Hepatocyte (in vitro differentiated cells): ENCODE measurements at regions not wholly inside any gene's neighbourhood (a gene's known extent, or its start where the extent isn't known, plus 50 kb on each side); places are given as distances from the start of the nearest gene placed in this dataset.

ENCODE experiments used
- DNase-seq: peaks from one replicate; pipeline ENCODE4 v3.0.0-alpha.2; 2016; ENCODE audit warnings: low spot score
- H2AFZ ChIP-seq: fragments of 200-600 bp; sonication (generic); 2 replicates; pipeline ENCODE4 v1.6.0; 2016; ENCODE audit warnings: antibody characterized with exemption, mild to moderate bottlenecking
- H3K27ac ChIP-seq: fragments of 200-600 bp; sonication (generic); 2 replicates; pipeline ENCODE4 v1.5.1; 2016; ENCODE audit warnings: mild to moderate bottlenecking
- H3K27me3 ChIP-seq: fragments of 200-600 bp; sonication (generic); 2 replicates; pipeline ENCODE4 v1.6.1; 2016
- H3K36me3 ChIP-seq: fragments of 200-600 bp; sonication (generic); replicated peaks from 2 replicates; pipeline ENCODE4 v1.5.1; 2016; ENCODE audit warnings: low read depth; ENCODE audit not compliant: insufficient read depth
- H3K4me1 ChIP-seq: fragments of 200-600 bp; sonication (generic); 2 replicates; pipeline ENCODE4 v1.5.1; 2016; ENCODE audit warnings: mild to moderate bottlenecking, moderate library complexity; ENCODE audit not compliant: insufficient read depth
- H3K4me2 ChIP-seq: fragments of 200-600 bp; sonication (generic); 2 replicates; pipeline ENCODE4 v1.6.0; 2016
- H3K4me3 ChIP-seq: fragments of 200-600 bp; sonication (generic); 2 replicates; pipeline ENCODE4 v1.5.1; 2016; ENCODE audit warnings: mild to moderate bottlenecking
- H3K79me2 ChIP-seq: fragments of 200-600 bp; sonication (generic); 2 replicates; pipeline ENCODE4 v1.6.0; 2017; ENCODE audit warnings: mild to moderate bottlenecking
- H3K9me2 ChIP-seq: fragments of 200-600 bp; sonication (generic); replicated peaks from 2 replicates; pipeline ENCODE4 v1.6.0; 2017; ENCODE audit warnings: mild to moderate bottlenecking; ENCODE audit not compliant: insufficient read depth
- H3K9me3 ChIP-seq: fragments of 200-600 bp; sonication (generic); 2 replicates; pipeline ENCODE4 v1.5.1; 2016; ENCODE audit warnings: low read depth, mild to moderate bottlenecking
- H4K20me1 ChIP-seq: fragments of 200-600 bp; sonication (generic); 2 replicates; pipeline ENCODE4 v1.6.0; 2016; ENCODE audit warnings: mild to moderate bottlenecking; ENCODE audit not compliant: insufficient read depth, poor library complexity, severe bottlenecking
- CTCF ChIP-seq: fragments of 200-600 bp; sonication (generic); IDR thresholded peaks from 2 replicates; pipeline ENCODE4 v1.5.1; 2016; ENCODE audit warnings: antibody characterized with exemption, mild to moderate bottlenecking; ENCODE audit not compliant: poor library complexity
- EZH2 ChIP-seq: fragments of 200-600 bp; sonication (generic); IDR thresholded peaks from 2 replicates; pipeline ENCODE4 v1.6.1; 2016; ENCODE audit warnings: antibody characterized with exemption, mild to moderate bottlenecking, borderline replicate concordance
- EZH2phosphoT487 ChIP-seq: fragments of 200-600 bp; sonication (generic); IDR thresholded peaks from one replicate; pipeline ENCODE4 v1.6.1; 2018; ENCODE audit warnings: antibody characterized with exemption, mild to moderate bottlenecking, low read depth, moderate library complexity; ENCODE audit not compliant: unreplicated experiment, severe bottlenecking
- WGBS: methylation state at CpG from one replicate; pipeline ENCODE4 v1.1.6; 2016; ENCODE audit warnings: low lambda C conversion rate; ENCODE audit errors: missing lambda C conversion rate; 5-methylcytosine and 5-hydroxymethylcytosine counted together

GRCh38 chr10:23523251-23523650 lies 84.4 kb downstream of the OTUD1 start:
- no peaks in the 10 kb centered on the region for H3K9me3 ChIP-seq
- no peak overlapping the region for H3K4me2 ChIP-seq
- H3K4me1 ChIP-seq = no peaks in the 10 kb centered on the region
- no peak overlapping the region for H3K4me3 ChIP-seq
- H4K20me1 ChIP-seq = no peaks in the 10 kb centered on the region
- WGBS = 65% methylated on average over 4 of the region's 4 CpGs
- DNase-seq = no peak
- TF ChIP-seq EZH2 (no peak), CTCF (no peak), EZH2phosphoT487 (no peak)
- H3K79me2 ChIP-seq = no peaks in the 10 kb centered on the region
- H2AFZ ChIP-seq = no peak overlapping the region
- H3K9me2 ChIP-seq = no peaks in the 10 kb centered on the region
- H3K27ac ChIP-seq = no peak overlapping the region
- no peaks in the 10 kb centered on the region for H3K36me3 ChIP-seq
- peaks cover 10% of the 10 kb centered on the region for H3K27me3 ChIP-seq

- TF ChIP-seq EZH2phosphoT487 (no peak), CTCF (peak; percentile 28)
- H3K27ac ChIP-seq = no peak overlapping the region
- H4K20me1 ChIP-seq = no peaks in the 10 kb centered on the region
- H3K36me3 ChIP-seq = no peaks in the 10 kb centered on the region
- no peaks in the 10 kb centered on the region for H3K9me3 ChIP-seq
- no peak overlapping the region for H3K4me3 ChIP-seq
- H3K4me2 ChIP-seq = no peak overlapping the region
- no peaks in the 10 kb centered on the region for H3K9me2 ChIP-seq
- no peak overlapping the region for H2AFZ ChIP-seq
- H3K4me1 ChIP-seq = no peaks in the 10 kb centered on the region
- DNase-seq = peak; percentile 11
- H3K27me3 ChIP-seq = peaks cover 1% of the 10 kb centered on the region
- no peaks in the 10 kb centered on the region for H3K79me2 ChIP-seq
- 69% methylated on average over 2 of the region's 2 CpGs for WGBS
Observed at GRCh38 chr10:23525406-23525805, 86.5 kb downstream of the OTUD1 start.

- WGBS = 94% methylated on average over 2 of the region's 2 CpGs
- no peaks in the 10 kb centered on the region for H3K79me2 ChIP-seq
- no peak for DNase-seq
Observed at GRCh38 chr10:23528419-23528818, 89.5 kb downstream of the OTUD1 start.

More at GRCh38 chr10:23528419-23528818, 89.5 kb downstream of the OTUD1 start:
- Histone ChIP-seq H2AFZ (no peak overlapping the region), H3K9me3 (no peaks in the 10 kb centered on the region), H3K4me2 (no peak overlapping the region), H4K20me1 (no peaks in the 10 kb centered on the region), H3K9me2 (no peaks in the 10 kb centered on the region), H3K27me3 (peaks cover 8% of the 10 kb centered on the region), H3K36me3 (no peaks in the 10 kb centered on the region), H3K27ac (no peak overlapping the region), H3K4me3 (no peak overlapping the region), H3K4me1 (no peaks in the 10 kb centered on the region)
- TF ChIP-seq EZH2 (no peak), CTCF (no peak), EZH2phosphoT487 (no peak)
